ENCODE measurements at regions not wholly inside any gene's neighbourhood (a gene's known extent, or its start where the extent isn't known, plus 50 kb on each side); places are given as distances from the start of the nearest gene placed in this dataset.

DNA sequence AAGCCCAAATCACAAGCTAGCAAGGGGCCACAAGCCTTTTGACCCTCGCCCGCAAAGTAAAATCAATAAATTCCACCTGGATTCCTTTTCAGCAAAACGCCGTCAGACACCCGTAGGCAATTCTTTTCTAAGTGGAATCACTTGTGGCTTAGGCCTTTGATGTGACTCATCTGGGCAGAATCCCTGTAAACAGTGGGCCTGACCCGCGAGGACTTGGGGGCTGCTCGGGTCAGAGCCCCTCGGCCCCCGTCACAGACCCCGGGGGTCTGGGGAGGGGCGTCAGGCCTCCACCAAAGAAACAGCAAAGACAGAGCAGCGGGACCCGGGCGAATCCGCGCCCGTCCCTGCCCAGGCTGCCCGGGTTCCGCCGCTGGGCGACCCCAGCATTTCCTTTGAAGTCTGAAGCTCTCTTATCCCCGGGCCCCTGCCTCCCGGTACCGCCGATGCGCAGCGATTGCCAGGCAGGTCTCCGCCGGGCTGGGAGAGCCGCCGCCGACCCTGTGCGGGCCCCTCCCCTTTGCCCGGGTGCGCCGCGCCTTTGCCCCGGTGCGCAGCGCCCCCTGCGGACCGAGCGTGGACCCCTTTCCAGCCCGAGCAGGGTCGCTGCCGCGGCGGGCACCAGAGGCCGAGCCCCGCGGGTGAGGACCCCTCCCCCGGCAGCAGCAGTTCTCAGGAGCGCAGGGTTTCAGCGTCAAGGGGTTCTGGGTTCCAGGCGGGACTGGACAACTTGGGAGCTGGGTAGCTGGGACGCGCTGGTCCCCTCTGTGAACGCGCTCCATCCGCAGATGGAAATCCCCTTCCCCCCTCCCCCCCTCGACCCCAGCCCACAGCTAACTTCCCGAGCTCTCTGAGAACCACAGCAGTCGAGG, 178.3 kb downstream of the UACA start:
- Histone ChIP-seq H3K36me3 (ENCODE audit: insufficient read depth, low read length, poor library complexity, severe bottlenecking) (no peaks in the 10 kb centered on the region), H3K4me1 (ENCODE audit: insufficient read depth, low read length, poor library complexity, severe bottlenecking) (no peaks in the 10 kb centered on the region), H3K27me3 (replicated peaks; ENCODE audit: insufficient read depth, low read depth, low read length, poor library complexity) (no peaks in the 10 kb centered on the region), H3K4me3 (ENCODE audit: low read depth, low read length, poor library complexity, severe bottlenecking) (no peak overlapping the region), H3K9me3 (ENCODE audit: low read depth, low read length, poor library complexity, severe bottlenecking) (no peaks in the 10 kb centered on the region), H3K27ac (ENCODE audit: low read depth, low read length, poor library complexity, severe bottlenecking) (no peak overlapping the region)
- CTCF ChIA-PET, result no interaction called here
- no TSS peak for BruUV-seq (replicated peaks)
- POLR2A ChIA-PET (ENCODE audit: low non-redundant PET), result no interaction called here
- intact Hi-C loops (cut with micrococcal nuclease; ENCODE audit: unreplicated experiment), result no loop called here
- no peak for DNase-seq (ENCODE audit: low spot score)
- TF ChIP-seq CTCF (conservative IDR thresholded peaks at IDR 0.05; ENCODE audit: low read depth, low read length), result no peak

GRCh38 chr15:70584441-70584837, 178.9 kb downstream of the UACA start:
- H3K9me3 ChIP-seq (ENCODE audit: low read depth, low read length, poor library complexity, severe bottlenecking), result no peaks in the 10 kb centered on the region
- intact Hi-C loops (cut with micrococcal nuclease; ENCODE audit: unreplicated experiment), result no loop called here
- no TSS peak for BruUV-seq (replicated peaks)
- ChIA-PET POLR2A (ENCODE audit: low non-redundant PET) (no interaction called here), CTCF (no interaction called here)
- H3K27me3 ChIP-seq (replicated peaks; ENCODE audit: insufficient read depth, low read depth, low read length, poor library complexity), result no peaks in the 10 kb centered on the region
- no peak for TF ChIP-seq EZH2 (IDR thresholded peaks at IDR 0.05; ENCODE audit: borderline replicate concordance, low read depth, low read length, poor library complexity, severe bottlenecking)
- TF ChIP-seq CTCF (conservative IDR thresholded peaks at IDR 0.05; ENCODE audit: low read depth, low read length), result no peak
- H3K36me3 ChIP-seq (ENCODE audit: insufficient read depth, low read length, poor library complexity, severe bottlenecking), result no peaks in the 10 kb centered on the region
- no peak overlapping the region for H3K4me3 ChIP-seq (ENCODE audit: low read depth, low read length, poor library complexity, severe bottlenecking)
- no peak overlapping the region for H3K27ac ChIP-seq (ENCODE audit: low read depth, low read length, poor library complexity, severe bottlenecking)
- no peak for DNase-seq (ENCODE audit: low spot score)
- H3K4me1 ChIP-seq (ENCODE audit: insufficient read depth, low read length, poor library complexity, severe bottlenecking), result no peaks in the 10 kb centered on the region

DNA sequence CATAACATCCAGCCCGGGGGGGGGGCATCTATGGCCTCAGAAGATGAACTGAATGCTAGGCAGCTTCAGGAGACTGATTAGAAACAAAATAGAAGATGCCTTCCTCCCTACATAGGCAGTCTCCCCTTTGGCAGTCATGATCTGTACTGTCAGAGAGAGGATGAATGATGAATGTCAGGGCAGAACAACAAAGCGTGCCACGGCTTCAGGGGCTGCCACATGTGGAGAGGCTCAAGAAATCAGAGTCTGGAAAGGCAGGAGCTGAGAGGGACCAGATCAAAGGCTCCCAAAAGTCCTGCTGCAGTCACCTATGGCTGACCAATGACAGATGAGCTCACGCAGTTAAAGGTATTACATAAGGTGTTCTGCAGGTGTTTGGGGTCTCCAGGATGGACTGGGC, 180.4 kb downstream of the UACA start:
- POLR2A ChIA-PET (ENCODE audit: low non-redundant PET), result no interaction called here
- CTCF ChIA-PET, result no interaction called here
- no peak for DNase-seq (ENCODE audit: low spot score)
- intact Hi-C loops (cut with micrococcal nuclease; ENCODE audit: unreplicated experiment), result no loop called here
- H3K27ac ChIP-seq (ENCODE audit: low read depth, low read length, poor library complexity, severe bottlenecking), result no peak overlapping the region
- TF ChIP-seq CTCF (conservative IDR thresholded peaks at IDR 0.05; ENCODE audit: low read depth, low read length), result no peak
- no peak for TF ChIP-seq EZH2 (IDR thresholded peaks at IDR 0.05; ENCODE audit: borderline replicate concordance, low read depth, low read length, poor library complexity, severe bottlenecking)
- no peak overlapping the region for H3K4me3 ChIP-seq (ENCODE audit: low read depth, low read length, poor library complexity, severe bottlenecking)
- no TSS peak for BruUV-seq (replicated peaks)
- H3K36me3 ChIP-seq (ENCODE audit: insufficient read depth, low read length, poor library complexity, severe bottlenecking), result no peaks in the 10 kb centered on the region
- no peaks in the 10 kb centered on the region for H3K27me3 ChIP-seq (replicated peaks; ENCODE audit: insufficient read depth, low read depth, low read length, poor library complexity)
- no peaks in the 10 kb centered on the region for H3K9me3 ChIP-seq (ENCODE audit: low read depth, low read length, poor library complexity, severe bottlenecking)
- no peaks in the 10 kb centered on the region for H3K4me1 ChIP-seq (ENCODE audit: insufficient read depth, low read length, poor library complexity, severe bottlenecking)

Data from A673 (cell line).